Peyer's patch (tissue), 4 donors: ENCODE measurements at regions not wholly inside any gene's neighbourhood (a gene's known extent, or its start where the extent isn't known, plus 50 kb on each side); places are given as distances from the start of the nearest gene placed in this dataset.

Source experiments
- CTCF ChIP-seq, 6 experiments: fragments of 450-650 bp in 4 of 6; fragments of 200-600 bp in 2 of 6; sonication (generic) in 1 of 6; IDR thresholded peaks; one replicate each; pipeline ENCODE4 v1.5.1; 2017 to 2019; ENCODE audit warnings: antibody characterized with exemption in 6 of 6, mild to moderate bottlenecking in 3 of 6, moderate library complexity in 1 of 6
- POLR2A ChIP-seq, 2 donors: fragments of 450-650 bp; IDR thresholded peaks; one replicate each; pipeline ENCODE4 v1.5.1; 2017; ENCODE audit warnings: antibody characterized with exemption in 2 of 2, mild to moderate bottlenecking in 2 of 2, moderate library complexity in 2 of 2

- TF ChIP-seq CTCF (IDR thresholded peaks at IDR 0.05) (no peak), POLR2A (IDR thresholded peaks at IDR 0.05) (no peak)
Observed at GRCh38 chr13:33637978-33638743, 179.8 kb upstream of the RFC3 start.
